ENCODE measurements at regions not wholly inside any gene's neighbourhood (a gene's known extent, or its start where the extent isn't known, plus 50 kb on each side); places are given as distances from the start of the nearest gene placed in this dataset.

DNA sequence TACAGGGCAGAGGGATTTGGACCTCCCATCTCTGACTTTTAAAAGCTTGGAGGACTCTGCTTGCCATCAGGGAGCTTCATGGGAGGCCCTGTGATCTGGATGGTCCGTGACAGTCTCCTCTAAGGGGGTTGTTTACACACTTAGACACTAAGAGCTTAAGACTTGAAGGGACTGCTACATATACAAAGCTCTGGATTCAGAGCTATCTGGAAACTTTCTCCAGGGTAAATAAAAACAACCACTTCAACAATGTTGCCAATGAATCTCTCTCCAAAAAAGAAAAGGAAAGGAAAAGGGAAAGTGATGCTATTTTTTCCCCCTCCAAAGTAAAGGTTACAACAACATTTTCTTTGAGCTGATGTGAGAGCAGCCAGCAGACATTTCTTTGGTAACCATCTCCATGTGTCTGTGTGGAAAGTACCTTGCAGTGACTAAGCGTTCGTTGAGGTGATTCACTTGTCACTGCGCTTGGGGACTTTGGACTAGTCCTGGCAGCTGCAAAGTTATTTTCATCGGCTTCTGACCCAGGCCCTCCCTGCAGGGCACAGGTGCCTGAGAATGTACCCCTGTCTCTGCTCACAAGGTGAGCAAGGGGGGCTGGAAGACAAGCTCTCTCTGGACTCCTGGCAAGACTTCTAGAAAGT is 262.1 kb upstream of the KLF4 start:
- Mint-ChIP-seq H3K36me3 (no peaks in the 10 kb centered on the region), H3K9me3 (peaks cover 0 to 3% (median 0%) of the 10 kb centered on the region in 9 donors), H3K4me1 (no peaks in the 10 kb centered on the region), H3K27me3 (no peaks in the 10 kb centered on the region), H3K4me3 (no peak overlapping the region), H3K27ac (no peak overlapping the region)
- ATAC-seq, result no peak
- POLR2A ChIA-PET, result no interaction called here
- DNase-seq, result no peak

GRCh38 chr9:107750741-107751566 is 261.4 kb upstream of the KLF4 start:
- DNase-seq, result no peak
- Mint-ChIP-seq H3K27ac (no peak overlapping the region), H3K4me1 (no peaks in the 10 kb centered on the region), H3K9me3 (peaks cover 0 to 3% (median 0%) of the 10 kb centered on the region in 9 donors), H3K4me3 (no peak overlapping the region), H3K27me3 (no peaks in the 10 kb centered on the region), H3K36me3 (no peaks in the 10 kb centered on the region)
- no peak for ATAC-seq
- POLR2A ChIA-PET, result no interaction called here

GRCh38 chr9:107749787-107750444 is 260.3 kb upstream of the KLF4 start:
- DNase-seq, result no peak
- POLR2A ChIA-PET, result no interaction called here
- no peak for ATAC-seq
- Mint-ChIP-seq H3K27ac (no peak overlapping the region), H3K4me3 (no peak overlapping the region), H3K9me3 (peaks cover 0 to 3% (median 0%) of the 10 kb centered on the region in 9 donors), H3K36me3 (no peaks in the 10 kb centered on the region), H3K27me3 (no peaks in the 10 kb centered on the region), H3K4me1 (no peaks in the 10 kb centered on the region)

DNA sequence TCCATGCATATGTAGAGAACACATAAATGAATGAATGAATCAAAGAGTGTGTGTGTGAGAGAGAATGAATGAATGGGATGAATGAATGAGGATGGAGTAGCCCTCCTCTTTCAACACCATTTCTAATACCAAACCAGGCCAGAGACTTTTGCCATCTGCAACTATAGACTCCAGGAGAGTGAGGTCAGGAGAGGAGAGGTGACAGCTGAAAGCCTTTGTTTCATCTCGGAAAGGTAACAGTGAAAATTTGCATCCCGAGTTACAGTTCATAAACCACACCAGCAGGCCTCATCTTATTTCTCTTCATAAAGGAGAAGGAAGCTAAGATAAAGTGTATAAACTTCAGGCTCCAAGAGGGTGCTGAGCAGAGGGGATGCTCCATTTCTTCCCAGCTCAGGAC is 255.3 kb upstream of the KLF4 start:
- POLR2A ChIA-PET, result no interaction called here
- Mint-ChIP-seq H3K27ac (no peak overlapping the region), H3K4me1 (no peaks in the 10 kb centered on the region), H3K9me3 (peaks cover 0 to 6% (median 0%) of the 10 kb centered on the region in 9 donors), H3K27me3 (peaks cover 0 to 4% (median 0%) of the 10 kb centered on the region in 5 donors), H3K36me3 (no peaks in the 10 kb centered on the region), H3K4me3 (no peak overlapping the region)
- ATAC-seq (no peak), DNase-seq (no peak)

GRCh38 chr9:107742531-107743309 is 253.2 kb upstream of the KLF4 start:
- Mint-ChIP-seq H3K27me3 (peaks cover 0 to 4% (median 0%) of the 10 kb centered on the region in 5 donors), H3K27ac (no peak overlapping the region), H3K4me3 (no peak overlapping the region), H3K36me3 (no peaks in the 10 kb centered on the region), H3K9me3 (peaks cover 0 to 6% (median 0%) of the 10 kb centered on the region in 9 donors), H3K4me1 (no peaks in the 10 kb centered on the region)
- POLR2A ChIA-PET, result no interaction called here
- DNase-seq, result no peak
- ATAC-seq, result no peak

GRCh38 chr9:107740088-107740980 is 250.8 kb upstream of the KLF4 start:
- Mint-ChIP-seq H3K36me3 (no peaks in the 10 kb centered on the region), H3K9me3 (peaks cover 0 to 6% (median 0%) of the 10 kb centered on the region in 9 donors), H3K27ac (no peak overlapping the region), H3K27me3 (peaks cover 0 to 17% (median 0%) of the 10 kb centered on the region in 5 donors), H3K4me3 (no peak overlapping the region), H3K4me1 (peaks cover 0 to 4% (median 0%) of the 10 kb centered on the region in 4 donors)
- ATAC-seq, result no peak
- DNase-seq, result no peak
- POLR2A ChIA-PET, result no interaction called here

GRCh38 chr9:107739601-107740082 is 250.1 kb upstream of the KLF4 start:
- H3K4me3 Mint-ChIP-seq, result no peak overlapping the region
- DNase-seq (no peak), ATAC-seq (no peak)
- H3K9me3 Mint-ChIP-seq, result peaks cover 0 to 4% (median 0%) of the 10 kb centered on the region in 9 donors
- POLR2A ChIA-PET, result no interaction called here
- H3K27me3 Mint-ChIP-seq, result peaks cover 0 to 17% (median 0%) of the 10 kb centered on the region in 5 donors
- H3K27ac Mint-ChIP-seq, result no peak overlapping the region
- H3K36me3 Mint-ChIP-seq, result no peaks in the 10 kb centered on the region
- H3K4me1 Mint-ChIP-seq, result peaks cover 0 to 4% (median 0%) of the 10 kb centered on the region in 4 donors

GRCh38 chr9:107738789-107739188 is 249.2 kb upstream of the KLF4 start:
- peaks cover 0 to 17% (median 0%) of the 10 kb centered on the region in 5 donors for H3K27me3 Mint-ChIP-seq
- peaks cover 0 to 4% (median 0%) of the 10 kb centered on the region in 4 donors for H3K4me1 Mint-ChIP-seq
- no peak overlapping the region for H3K27ac Mint-ChIP-seq
- no peak overlapping the region for H3K4me3 Mint-ChIP-seq
- no peaks in the 10 kb centered on the region for H3K36me3 Mint-ChIP-seq
- no peak for ATAC-seq
- POLR2A ChIA-PET, result no interaction called here
- peaks cover 0 to 1% (median 0%) of the 10 kb centered on the region in 9 donors for H3K9me3 Mint-ChIP-seq
- no peak for DNase-seq

DNA sequence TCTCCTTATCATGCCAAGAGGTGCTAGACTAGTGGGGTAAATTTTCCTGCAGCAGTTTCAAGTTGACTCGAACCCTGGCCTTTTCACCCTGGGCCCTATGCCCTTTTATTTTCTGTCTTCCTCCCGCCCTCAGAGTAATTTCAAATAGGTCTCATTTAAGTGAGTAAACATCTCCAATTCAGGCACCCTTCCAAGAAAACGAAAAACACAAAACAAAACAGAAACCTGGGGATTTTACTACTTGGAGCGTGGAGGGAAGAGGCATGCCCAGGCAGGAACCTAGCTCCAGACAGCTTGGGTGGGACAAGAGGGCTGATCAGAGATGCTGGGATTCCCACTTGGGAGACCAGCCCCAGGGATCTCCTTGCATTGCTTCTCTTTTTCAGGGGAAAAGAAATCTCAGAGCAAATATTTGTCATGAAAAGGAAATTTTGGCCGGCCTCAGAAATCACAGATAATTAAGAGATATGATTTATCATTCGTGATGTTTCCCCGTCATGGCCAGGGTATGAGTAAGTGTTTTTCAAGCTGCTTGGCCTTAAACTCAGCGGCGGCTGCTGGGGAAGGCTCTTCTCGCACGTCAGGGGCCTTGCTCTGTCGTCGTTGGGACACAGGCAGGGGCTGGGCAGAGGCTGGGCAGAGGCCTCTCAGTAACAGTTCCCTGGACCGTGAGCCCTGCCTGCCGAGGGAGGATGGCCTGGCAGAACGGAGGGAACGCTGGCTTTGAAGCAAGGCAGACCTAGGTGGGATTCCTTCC is 248.6 kb upstream of the KLF4 start:
- no peaks in the 10 kb centered on the region for H3K36me3 Mint-ChIP-seq
- POLR2A ChIA-PET, result no interaction called here
- H3K27me3 Mint-ChIP-seq, result peaks cover 0 to 17% (median 0%) of the 10 kb centered on the region in 5 donors
- DNase-seq, result no peak
- peaks cover 0 to 1% (median 0%) of the 10 kb centered on the region in 9 donors for H3K9me3 Mint-ChIP-seq
- peaks cover 0 to 4% (median 0%) of the 10 kb centered on the region in 4 donors for H3K4me1 Mint-ChIP-seq
- ATAC-seq, result no peak
- H3K4me3 Mint-ChIP-seq, result no peak overlapping the region
- H3K27ac Mint-ChIP-seq, result no peak overlapping the region

DNA sequence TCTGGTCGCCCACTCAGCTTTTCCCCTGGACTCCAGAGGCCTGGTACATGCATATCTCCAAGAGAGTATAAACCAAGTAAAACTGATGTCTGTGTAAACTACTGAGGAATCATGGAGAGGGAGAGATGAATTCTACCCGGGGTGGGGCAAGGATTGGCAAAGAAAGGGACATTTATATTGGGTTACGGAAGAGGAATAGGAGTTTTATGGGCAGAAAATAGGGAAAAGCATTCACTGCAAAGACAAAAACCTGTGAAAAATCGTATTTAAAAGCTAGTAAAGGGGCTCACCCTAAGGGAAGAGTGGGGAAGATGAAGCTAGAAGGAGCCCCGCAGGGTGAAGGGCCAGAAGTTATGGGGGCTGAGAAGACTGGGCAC is 248.0 kb upstream of the KLF4 start:
- H3K27me3 Mint-ChIP-seq, result peaks cover 0 to 17% (median 0%) of the 10 kb centered on the region in 5 donors
- H3K4me3 Mint-ChIP-seq, result no peak overlapping the region
- peaks cover 0 to 4% (median 0%) of the 10 kb centered on the region in 4 donors for H3K4me1 Mint-ChIP-seq
- no peak for ATAC-seq
- no peak for DNase-seq
- POLR2A ChIA-PET, result no interaction called here
- H3K36me3 Mint-ChIP-seq, result no peaks in the 10 kb centered on the region
- H3K27ac Mint-ChIP-seq, result no peak overlapping the region
- peaks cover 0 to 1% (median 0%) of the 10 kb centered on the region in 9 donors for H3K9me3 Mint-ChIP-seq

GRCh38 chr9:107735821-107736220 is 246.3 kb upstream of the KLF4 start:
- POLR2A ChIA-PET, result no interaction called here
- no peak for ATAC-seq
- peaks cover 0 to 17% (median 0%) of the 10 kb centered on the region in 5 donors for H3K27me3 Mint-ChIP-seq
- H3K9me3 Mint-ChIP-seq, result peaks cover 0 to 1% (median 0%) of the 10 kb centered on the region in 9 donors
- no peak overlapping the region for H3K27ac Mint-ChIP-seq
- DNase-seq, result no peak
- H3K4me1 Mint-ChIP-seq, result peaks cover 0 to 4% (median 0%) of the 10 kb centered on the region in 4 donors
- no peak overlapping the region for H3K4me3 Mint-ChIP-seq
- H3K36me3 Mint-ChIP-seq, result no peaks in the 10 kb centered on the region
